H9 (cell line): ENCODE measurements at regions not wholly inside any gene's neighbourhood (a gene's known extent, or its start where the extent isn't known, plus 50 kb on each side); places are given as distances from the start of the nearest gene placed in this dataset.

Experiments
- DNase-seq: peaks from one replicate; pipeline ENCODE4 v3.0.0-alpha.2; 2017
- H2AFZ ChIP-seq: one replicate; pipeline ENCODE4 v1.6.1; 2013; ENCODE audit warnings: mild to moderate bottlenecking, low read length, control low read depth, moderate library complexity
- H2AK5ac ChIP-seq: 2 replicates; pipeline ENCODE4 v1.6.1; 2013; ENCODE audit warnings: low read length, control low read depth, mixed read lengths; ENCODE audit not compliant: insufficient read length
- H2BK120ac ChIP-seq: one replicate; pipeline ENCODE4 v1.6.1; 2013; ENCODE audit warnings: low read depth, mild to moderate bottlenecking, low read length, control low read depth, inconsistent platforms; ENCODE audit not compliant: poor library complexity, severe bottlenecking
- H2BK12ac ChIP-seq: 2 replicates; pipeline ENCODE4 v1.6.1; 2013; ENCODE audit warnings: low read length, control low read depth, mixed read lengths, low read depth; ENCODE audit not compliant: insufficient read length
- H2BK15ac ChIP-seq: 2 replicates; pipeline ENCODE4 v1.6.1; 2013; ENCODE audit warnings: low read depth, low read length, control low read depth
- H2BK20ac ChIP-seq: one replicate; pipeline ENCODE4 v1.6.1; 2013; ENCODE audit warnings: low read depth, mild to moderate bottlenecking, low read length, control low read depth, inconsistent platforms; ENCODE audit not compliant: poor library complexity, severe bottlenecking
- H2BK5ac ChIP-seq: 2 replicates; pipeline ENCODE4 v1.6.1; 2013; ENCODE audit warnings: low read length, control low read depth, mixed read lengths; ENCODE audit not compliant: insufficient read length
- H3K14ac ChIP-seq: 2 replicates; pipeline ENCODE4 v1.6.1; 2013; ENCODE audit warnings: low read length, control low read depth; ENCODE audit not compliant: insufficient read depth
- H3K18ac ChIP-seq: 2 replicates; pipeline ENCODE4 v1.6.1; 2013; ENCODE audit warnings: low read depth, mild to moderate bottlenecking, mixed read lengths, low read length, control low read depth; ENCODE audit not compliant: insufficient read length
- H3K23ac ChIP-seq: 2 replicates; pipeline ENCODE4 v1.6.1; 2013; ENCODE audit warnings: low read length, control low read depth, mixed read lengths, low read depth; ENCODE audit not compliant: insufficient read length
- H3K23me2 ChIP-seq: 2 replicates; pipeline ENCODE4 v1.6.1; 2013; ENCODE audit warnings: low read depth, mild to moderate bottlenecking, mixed read lengths, low read length, control low read depth; ENCODE audit not compliant: insufficient read length, poor library complexity, severe bottlenecking
- H3K27ac ChIP-seq: 2 replicates; pipeline ENCODE4 v1.5.1; 2013; ENCODE audit warnings: low read length, control low read depth, mixed read lengths, low read depth; ENCODE audit not compliant: insufficient read length
- H3K27me3 ChIP-seq: 2 replicates; pipeline ENCODE4 v1.6.1; 2013; ENCODE audit warnings: low read length, control low read depth, inconsistent platforms; ENCODE audit not compliant: insufficient read depth
- H3K4ac ChIP-seq: 2 replicates; pipeline ENCODE4 v1.6.1; 2013; ENCODE audit warnings: low read depth, mild to moderate bottlenecking, control low read depth, inconsistent platforms, low read length, moderate library complexity
- H3K4me1 ChIP-seq: 2 replicates; pipeline ENCODE4 v1.6.1; 2013; ENCODE audit warnings: low read length, control low read depth, inconsistent platforms; ENCODE audit not compliant: insufficient read depth
- H3K4me2 ChIP-seq: 2 replicates; pipeline ENCODE4 v1.6.1; 2013; ENCODE audit warnings: low read length, control low read depth, mixed read lengths; ENCODE audit not compliant: insufficient read length, insufficient read depth
- H3K56ac ChIP-seq: 2 replicates; pipeline ENCODE4 v1.6.1; 2013; ENCODE audit warnings: low read depth, mild to moderate bottlenecking, mixed read lengths, low read length, control low read depth; ENCODE audit not compliant: insufficient read length
- H3K79me1 ChIP-seq: 2 replicates; pipeline ENCODE4 v1.6.1; 2013; ENCODE audit warnings: low read depth, mild to moderate bottlenecking, moderate library complexity, low read length, control low read depth, inconsistent platforms; ENCODE audit not compliant: insufficient read depth, poor library complexity, severe bottlenecking
- H3K79me2 ChIP-seq: 2 replicates; pipeline ENCODE4 v1.6.1; 2013; ENCODE audit warnings: low read length, control low read depth, inconsistent platforms; ENCODE audit not compliant: insufficient read depth
- H3K9ac ChIP-seq: 2 replicates; pipeline ENCODE4 v1.6.1; 2013; ENCODE audit warnings: low read length, control low read depth, mixed read lengths; ENCODE audit not compliant: insufficient read length; ENCODE audit errors: extremely low read depth
- H3K9me3 ChIP-seq: one replicate; pipeline ENCODE4 v1.6.1; 2013; ENCODE audit warnings: low read depth, low read length, inconsistent platforms; ENCODE audit not compliant: control insufficient read depth
- H3T11ph ChIP-seq: one replicate; pipeline ENCODE4 v1.6.1; 2013; ENCODE audit warnings: mild to moderate bottlenecking, low read length, control low read depth, inconsistent platforms
- H4K20me1 ChIP-seq: one replicate; pipeline ENCODE4 v1.6.1; 2013; ENCODE audit not compliant: control insufficient read depth, insufficient read length, insufficient read depth
- H4K5ac ChIP-seq: 2 replicates; pipeline ENCODE4 v1.6.1; 2013; ENCODE audit warnings: low read depth, mild to moderate bottlenecking, mixed read lengths, low read length, control low read depth; ENCODE audit not compliant: insufficient read length
- H4K8ac ChIP-seq: replicated peaks from 2 replicates; pipeline ENCODE4 v1.6.1; 2013; ENCODE audit warnings: low read length, control low read depth, mixed read lengths, low read depth; ENCODE audit not compliant: insufficient read length
- H4K91ac ChIP-seq: 2 replicates; pipeline ENCODE4 v1.6.1; 2013; ENCODE audit warnings: low read depth, mild to moderate bottlenecking, moderate library complexity, mixed read lengths, low read length, control low read depth; ENCODE audit not compliant: insufficient read length
- H3K27ac Mint-ChIP-seq, 3 experiments: 2 replicates in 2 of 3; 3 replicates in 1 of 3; pipeline ENCODE4 v1.8.0; 2020 to 2021; ENCODE audit warnings: mixed read lengths in 3 of 3, mild to moderate bottlenecking in 1 of 3, moderate library complexity in 1 of 3
- H3K27me3 Mint-ChIP-seq: 2 replicates; pipeline ENCODE4 v1.8.0; 2021; ENCODE audit warnings: low read depth, mild to moderate bottlenecking, moderate library complexity, mixed read lengths
- H3K36me3 Mint-ChIP-seq, 3 experiments: 2 replicates in 2 of 3; 3 replicates in 1 of 3; pipeline ENCODE4 v1.8.0; 2020 to 2021; ENCODE audit warnings: low read depth in 3 of 3, mixed read lengths in 3 of 3; ENCODE audit not compliant: insufficient read depth in 1 of 3
- H3K4me1 Mint-ChIP-seq, 2 experiments: 2 replicates each; pipeline ENCODE4 v1.8.0; 2020; ENCODE audit warnings: mixed read lengths in 2 of 2
- H3K4me3 Mint-ChIP-seq, 2 experiments: 2 replicates in 1 of 2; 3 replicates in 1 of 2; pipeline ENCODE4 v1.8.0; 2020 to 2021; ENCODE audit warnings: mild to moderate bottlenecking in 2 of 2, mixed read lengths in 2 of 2, moderate library complexity in 1 of 2
- H3K9me3 Mint-ChIP-seq, 2 experiments: 2 replicates in 1 of 2; 3 replicates in 1 of 2; pipeline ENCODE4 v1.8.0; 2020; ENCODE audit warnings: mild to moderate bottlenecking in 2 of 2, mixed read lengths in 2 of 2, moderate library complexity in 1 of 2
- WGBS: extraction: QIAGEN DNeasy Blood & Tissue Kit; methylation state at CpG from one replicate; pipeline ENCODE4 v1.1.7; 2013; ENCODE audit warnings: missing lambda C conversion rate, low lambda C conversion rate, mixed read lengths; ENCODE audit not compliant: insufficient read length; ENCODE audit errors: extremely low coverage; 5-methylcytosine and 5-hydroxymethylcytosine counted together
- TF ChIP-seq, protein P1 (sequence below): fragments of 200-600 bp; sonication (generic); conservative IDR thresholded peaks from 3 replicates; pipeline ENCODE4 v1.8.0; 2021; ENCODE audit warnings: antibody characterized with exemption, mild to moderate bottlenecking

DNA sequence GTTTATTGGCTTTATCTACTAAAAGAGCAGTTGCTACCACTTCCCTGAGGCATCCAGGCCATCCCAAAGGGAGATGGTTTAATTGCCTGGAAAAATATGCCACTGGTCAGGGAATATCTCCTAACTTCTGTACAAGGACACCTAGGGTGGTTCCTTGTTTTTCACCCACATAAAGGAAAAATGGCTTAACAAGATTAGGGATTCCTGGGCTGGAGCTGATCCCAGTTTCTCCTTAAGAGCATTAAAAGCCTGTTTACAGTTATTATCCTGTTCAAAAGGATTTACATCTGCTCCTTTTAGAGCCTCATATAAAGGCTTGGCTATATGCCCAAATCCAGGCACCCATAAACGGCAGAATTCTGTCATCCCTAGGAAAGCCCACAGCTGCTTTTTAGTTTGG lies 70.2 kb upstream of the WNT7A start:
- Mint-ChIP-seq H3K27ac (no peak overlapping the region), H3K4me1 (peaks cover 17 to 18% of the 10 kb centered on the region in 2 experiments), H3K4me3 (no peak overlapping the region), H3K36me3 (peaks cover 0 to 7% (median 0%) of the 10 kb centered on the region in 3 experiments; a peak in 3 of 7 replicates), H3K9me3 (peaks cover 24 to 45% of the 10 kb centered on the region in 2 experiments), H3K27me3 (peaks cover 15% of the 10 kb centered on the region)
- H4K91ac ChIP-seq: no peak overlapping the region
- H3K79me2 ChIP-seq: no peaks in the 10 kb centered on the region
- no peak overlapping the region for H3K18ac ChIP-seq
- no peaks in the 10 kb centered on the region for H3K27me3 ChIP-seq
- no peak overlapping the region for H3K14ac ChIP-seq
- no peak for DNase-seq
- no peaks in the 10 kb centered on the region for H3K9me3 ChIP-seq
- no peak overlapping the region for H3T11ph ChIP-seq
- no peak overlapping the region for H4K5ac ChIP-seq
- H3K27ac ChIP-seq: no peak overlapping the region
- H2BK5ac ChIP-seq: no peak overlapping the region
- H2BK120ac ChIP-seq: no peak overlapping the region
- no peaks in the 10 kb centered on the region for H4K20me1 ChIP-seq
- no peak overlapping the region for H3K9ac ChIP-seq
- H3K23me2 ChIP-seq: no peaks in the 10 kb centered on the region
- H4K8ac ChIP-seq: no peak overlapping the region
- TF ChIP-seq, protein P1, sequence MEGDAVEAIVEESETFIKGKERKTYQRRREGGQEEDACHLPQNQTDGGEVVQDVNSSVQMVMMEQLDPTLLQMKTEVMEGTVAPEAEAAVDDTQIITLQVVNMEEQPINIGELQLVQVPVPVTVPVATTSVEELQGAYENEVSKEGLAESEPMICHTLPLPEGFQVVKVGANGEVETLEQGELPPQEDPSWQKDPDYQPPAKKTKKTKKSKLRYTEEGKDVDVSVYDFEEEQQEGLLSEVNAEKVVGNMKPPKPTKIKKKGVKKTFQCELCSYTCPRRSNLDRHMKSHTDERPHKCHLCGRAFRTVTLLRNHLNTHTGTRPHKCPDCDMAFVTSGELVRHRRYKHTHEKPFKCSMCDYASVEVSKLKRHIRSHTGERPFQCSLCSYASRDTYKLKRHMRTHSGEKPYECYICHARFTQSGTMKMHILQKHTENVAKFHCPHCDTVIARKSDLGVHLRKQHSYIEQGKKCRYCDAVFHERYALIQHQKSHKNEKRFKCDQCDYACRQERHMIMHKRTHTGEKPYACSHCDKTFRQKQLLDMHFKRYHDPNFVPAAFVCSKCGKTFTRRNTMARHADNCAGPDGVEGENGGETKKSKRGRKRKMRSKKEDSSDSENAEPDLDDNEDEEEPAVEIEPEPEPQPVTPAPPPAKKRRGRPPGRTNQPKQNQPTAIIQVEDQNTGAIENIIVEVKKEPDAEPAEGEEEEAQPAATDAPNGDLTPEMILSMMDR: no peak
- no peak overlapping the region for H2BK15ac ChIP-seq
- no peak overlapping the region for H3K4me2 ChIP-seq
- H3K79me1 ChIP-seq: no peaks in the 10 kb centered on the region
- no peak overlapping the region for H2BK12ac ChIP-seq
- no peaks in the 10 kb centered on the region for H3K4me1 ChIP-seq
- no peak overlapping the region for H2AFZ ChIP-seq
- H3K23ac ChIP-seq: no peak overlapping the region
- H3K4ac ChIP-seq: no peak overlapping the region
- WGBS: no CpG with 5 or more reads among the region's 1 CpG
- no peak overlapping the region for H2BK20ac ChIP-seq
- no peak overlapping the region for H2AK5ac ChIP-seq
- no peak overlapping the region for H3K56ac ChIP-seq
